Lower leg skin (tissue), 4 donors: ENCODE measurements at regions not wholly inside any gene's neighbourhood (a gene's known extent, or its start where the extent isn't known, plus 50 kb on each side); places are given as distances from the start of the nearest gene placed in this dataset.

Experiments
- DNase-seq, 2 donors: peaks; one replicate each; pipeline ENCODE4 v3.0.0-alpha.2; 2019; ENCODE audit warnings: low spot score in 2 of 2
- H3K4me3 ChIP-seq: fragments of 200-600 bp; sonication (generic); 2 replicates; pipeline ENCODE4 v1.5.1; 2017; ENCODE audit warnings: mild to moderate bottlenecking, low read depth; ENCODE audit not compliant: poor library complexity, severe bottlenecking
- CTCF ChIP-seq, 3 donors: fragments of 450-650 bp; IDR thresholded peaks; one replicate each; pipeline ENCODE4 v1.5.1; 2016; ENCODE audit warnings: antibody characterized with exemption in 3 of 3, mild to moderate bottlenecking in 3 of 3, moderate library complexity in 2 of 3
- POLR2A ChIP-seq, 2 donors: fragments of 450-650 bp; IDR thresholded peaks; one replicate each; pipeline ENCODE4 v1.6.1; 2016 to 2017; ENCODE audit warnings: antibody characterized with exemption in 2 of 2, mild to moderate bottlenecking in 1 of 2, moderate library complexity in 1 of 2
- WGBS, 2 donors: methylation state at CpG; one replicate each; pipeline ENCODE4 v1.1.5; 2018; 5-methylcytosine and 5-hydroxymethylcytosine counted together
- intact Hi-C: fragments of 100-400 bp; cut with DNase I; formaldehyde crosslinking; loops from one replicate; pipeline ENCODE4 v1.15.0; 2023; ENCODE audit warnings: low total_unique reads

GRCh38 chr6:760982-761955 lies 68.3 kb upstream of the EXOC2 start:
- no peak overlapping the region for H3K4me3 ChIP-seq
- intact Hi-C loops, result no loop called here
- TF ChIP-seq CTCF (IDR thresholded peaks at IDR 0.05) (no peak), POLR2A (IDR thresholded peaks at IDR 0.05) (no peak)
- WGBS, 2 donors, result 85 to 86% methylated on average over 48 of the region's 48 CpGs
- no peak for DNase-seq

- no peak for DNase-seq
- no peak overlapping the region for H3K4me3 ChIP-seq
- intact Hi-C loops, result no loop called here
- TF ChIP-seq POLR2A (IDR thresholded peaks at IDR 0.05) (no peak), CTCF (IDR thresholded peaks at IDR 0.05) (no peak)
- 84 to 92% methylated on average over 3 of the region's 3 CpGs for WGBS, 2 donors
Measured at GRCh38 chr6:759729-760128, 66.8 kb upstream of the EXOC2 start.

GRCh38 chr6:756224-756623 lies 63.3 kb upstream of the EXOC2 start:
- H3K4me3 ChIP-seq, result no peak overlapping the region
- intact Hi-C loops, result no loop called here
- no peak for DNase-seq
- TF ChIP-seq CTCF (IDR thresholded peaks at IDR 0.05) (no peak), POLR2A (IDR thresholded peaks at IDR 0.05) (no peak)

GRCh38 chr6:754202-754601 lies 61.3 kb upstream of the EXOC2 start:
- H3K4me3 ChIP-seq, result no peak overlapping the region
- no peak for TF ChIP-seq CTCF (IDR thresholded peaks at IDR 0.05)
- no peak for TF ChIP-seq POLR2A (IDR thresholded peaks at IDR 0.05)
- intact Hi-C loops, result no loop called here
- 81 to 82% methylated on average over 3 of the region's 3 CpGs for WGBS, 2 donors
- DNase-seq, result no peak

GRCh38 chr6:753486-753885 lies 60.5 kb upstream of the EXOC2 start:
- WGBS, 2 donors, result 89 to 93% methylated on average over 3 of the region's 3 CpGs
- TF ChIP-seq CTCF (IDR thresholded peaks at IDR 0.05) (no peak), POLR2A (IDR thresholded peaks at IDR 0.05) (no peak)
- DNase-seq, result no peak
- no peak overlapping the region for H3K4me3 ChIP-seq
- intact Hi-C loops, result no loop called here
